ENCODE measurements at regions not wholly inside any gene's neighbourhood (a gene's known extent, or its start where the extent isn't known, plus 50 kb on each side); places are given as distances from the start of the nearest gene placed in this dataset.

GRCh38 chr12:74456431-74456830, 81.2 kb upstream of the ATXN7L3B start:
- Mint-ChIP-seq H3K27ac (no peak overlapping the region), H3K27me3 (no peaks in the 10 kb centered on the region), H3K4me1 (no peaks in the 10 kb centered on the region), H3K36me3 (no peaks in the 10 kb centered on the region), H3K9me3 (no peaks in the 10 kb centered on the region), H3K4me3 (no peak overlapping the region)
- no peak for DNase-seq (ENCODE audit: low spot score in 2 of 2)
- no peak for ATAC-seq (ENCODE audit: low read depth)

GRCh38 chr12:74468401-74468800, 69.2 kb upstream of the ATXN7L3B start:
- H3K9me3 Mint-ChIP-seq: no peaks in the 10 kb centered on the region
- ATAC-seq (ENCODE audit: low read depth) (no peak), DNase-seq (ENCODE audit: low spot score in 2 of 2) (no peak)
- H3K27ac Mint-ChIP-seq: no peak overlapping the region
- no peak overlapping the region for H3K4me3 Mint-ChIP-seq
- peaks cover 2% of the 10 kb centered on the region for H3K36me3 Mint-ChIP-seq
- H3K27me3 Mint-ChIP-seq: peaks cover 17% of the 10 kb centered on the region
- peaks cover 2% of the 10 kb centered on the region for H3K4me1 Mint-ChIP-seq

- Mint-ChIP-seq H3K36me3 (no peaks in the 10 kb centered on the region), H3K4me3 (no peak overlapping the region), H3K27ac (no peak overlapping the region), H3K4me1 (no peaks in the 10 kb centered on the region), H3K27me3 (peaks cover 8% of the 10 kb centered on the region), H3K9me3 (no peaks in the 10 kb centered on the region)
- no peak for ATAC-seq (ENCODE audit: low read depth)
- no peak for DNase-seq (ENCODE audit: low spot score in 2 of 2)
These were observed 61.4 kb upstream of the ATXN7L3B start for GRCh38 chr12:74476234-74476633.

GRCh38 chr12:74481078-74481477, 56.6 kb upstream of the ATXN7L3B start:
- Mint-ChIP-seq H3K4me1 (no peaks in the 10 kb centered on the region), H3K27ac (no peak overlapping the region), H3K9me3 (no peaks in the 10 kb centered on the region), H3K4me3 (no peak overlapping the region), H3K36me3 (no peaks in the 10 kb centered on the region), H3K27me3 (peaks cover 3% of the 10 kb centered on the region)
- DNase-seq (ENCODE audit: low spot score in 2 of 2) (no peak), ATAC-seq (ENCODE audit: low read depth) (no peak)

- Mint-ChIP-seq H3K4me3 (no peak overlapping the region), H3K27me3 (peaks cover 3% of the 10 kb centered on the region), H3K4me1 (no peaks in the 10 kb centered on the region), H3K27ac (no peak overlapping the region), H3K9me3 (no peaks in the 10 kb centered on the region), H3K36me3 (no peaks in the 10 kb centered on the region)
- ATAC-seq (ENCODE audit: low read depth) (no peak), DNase-seq (ENCODE audit: low spot score in 2 of 2) (no peak)
These were observed 55.5 kb upstream of the ATXN7L3B start for GRCh38 chr12:74482115-74482514.

GRCh38 chr12:74483057-74483456, 54.6 kb upstream of the ATXN7L3B start:
- H3K27me3 Mint-ChIP-seq: peaks cover 3% of the 10 kb centered on the region
- peaks cover 1% of the 10 kb centered on the region for H3K4me1 Mint-ChIP-seq
- no peak overlapping the region for H3K4me3 Mint-ChIP-seq
- no peak overlapping the region for H3K27ac Mint-ChIP-seq
- no peaks in the 10 kb centered on the region for H3K9me3 Mint-ChIP-seq
- DNase-seq (ENCODE audit: low spot score in 2 of 2) (no peak), ATAC-seq (ENCODE audit: low read depth) (no peak)
- H3K36me3 Mint-ChIP-seq: no peaks in the 10 kb centered on the region

Measured in memory B cell (primary cell).